MM.1S (cell line): ENCODE measurements at regions not wholly inside any gene's neighbourhood (a gene's known extent, or its start where the extent isn't known, plus 50 kb on each side); places are given as distances from the start of the nearest gene placed in this dataset.

ENCODE experiments used
- DNase-seq: peaks from one replicate; pipeline ENCODE4 v3.0.0-alpha.2; 2015
- H2AFZ ChIP-seq: fragments of 300-600 bp; sonication (generic); 2 replicates; pipeline ENCODE4 v1.6.0; 2016; ENCODE audit warnings: antibody characterized with exemption, low read length
- H3F3A ChIP-seq: fragments of 300-600 bp; sonication (generic); 2 replicates; pipeline ENCODE4 v1.6.1; 2016; ENCODE audit warnings: mild to moderate bottlenecking, antibody characterized with exemption, low read length, moderate library complexity, mixed read lengths; ENCODE audit not compliant: insufficient read depth
- H3K27ac ChIP-seq: fragments of 300-600 bp; sonication (generic); 2 replicates; pipeline ENCODE4 v1.5.1; 2016; ENCODE audit warnings: mild to moderate bottlenecking, low read length
- H3K27me3 ChIP-seq: fragments of 300-600 bp; sonication (generic); replicated peaks from 2 replicates; pipeline ENCODE4 v1.6.0; 2016; ENCODE audit warnings: low read length; ENCODE audit not compliant: insufficient read depth
- H3K36me3 ChIP-seq: fragments of 300-600 bp; sonication (generic); replicated peaks from 2 replicates; pipeline ENCODE4 v1.6.1; 2016; ENCODE audit warnings: mild to moderate bottlenecking, low read length, mixed read lengths; ENCODE audit not compliant: insufficient read depth
- H3K4me1 ChIP-seq: fragments of 300-600 bp; sonication (generic); 2 replicates; pipeline ENCODE4 v1.6.1; 2016; ENCODE audit warnings: low read length, mixed read lengths
- H3K4me2 ChIP-seq: fragments of 300-600 bp; sonication (generic); 2 replicates; pipeline ENCODE4 v1.6.0; 2016; ENCODE audit warnings: low read depth, low read length
- H3K4me3 ChIP-seq: fragments of 300-600 bp; sonication (generic); 2 replicates; pipeline ENCODE4 v1.5.1; 2016; ENCODE audit warnings: low read length, mixed read lengths
- H3K79me2 ChIP-seq: fragments of 300-600 bp; sonication (generic); 2 replicates; pipeline ENCODE4 v1.6.1; 2016; ENCODE audit warnings: mixed run types, low read length, mixed read lengths
- H3K9ac ChIP-seq: fragments of 300-600 bp; sonication (generic); 2 replicates; pipeline ENCODE4 v1.6.1; 2016; ENCODE audit warnings: low read length, mixed read lengths
- H3K9me2 ChIP-seq: fragments of 300-600 bp; sonication (generic); replicated peaks from 2 replicates; pipeline ENCODE4 v1.6.1; 2016; ENCODE audit warnings: mild to moderate bottlenecking, low read length, mixed read lengths; ENCODE audit not compliant: insufficient read depth
- H3K9me3 ChIP-seq: fragments of 300-600 bp; sonication (generic); replicated peaks from 2 replicates; pipeline ENCODE4 v1.6.1; 2016; ENCODE audit warnings: mild to moderate bottlenecking, low read length, mixed read lengths; ENCODE audit not compliant: insufficient read depth
- H4K20me1 ChIP-seq: fragments of 300-600 bp; sonication (generic); 2 replicates; pipeline ENCODE4 v1.6.1; 2016; ENCODE audit warnings: mild to moderate bottlenecking, low read length, moderate library complexity, mixed read lengths; ENCODE audit not compliant: insufficient read depth
- CTCF ChIP-seq: fragments of 300-600 bp; sonication (generic); IDR thresholded peaks from 2 replicates; pipeline ENCODE4 v1.5.1; 2016; ENCODE audit warnings: antibody characterized with exemption, low read length, mixed read lengths
- EZH2 ChIP-seq: fragments of 300-600 bp; sonication (generic); optimal IDR thresholded peaks from 2 replicates; pipeline ENCODE3; 2017; ENCODE audit warnings: low read depth, mild to moderate bottlenecking, antibody characterized with exemption, low read length, mixed read lengths
- EZH2phosphoT487 ChIP-seq: fragments of 300-600 bp; sonication (generic); IDR thresholded peaks from 2 replicates; pipeline ENCODE4 v1.6.1; 2018; ENCODE audit warnings: antibody characterized with exemption, low read length

- Histone ChIP-seq H3F3A (no peaks in the 10 kb centered on the region), H3K9me3 (no peaks in the 10 kb centered on the region), H3K79me2 (no peaks in the 10 kb centered on the region), H3K9ac (no peak overlapping the region), H3K4me1 (no peaks in the 10 kb centered on the region), H3K9me2 (no peaks in the 10 kb centered on the region), H4K20me1 (no peaks in the 10 kb centered on the region), H3K27me3 (peaks cover 2% of the 10 kb centered on the region; the same call in 1 of the 2 replicates), H2AFZ (no peak overlapping the region), H3K36me3 (no peaks in the 10 kb centered on the region), H3K4me3 (no peak overlapping the region), H3K4me2 (no peak overlapping the region), H3K27ac (no peak overlapping the region)
- no peak for DNase-seq
- TF ChIP-seq CTCF (no peak), EZH2 (no peak), EZH2phosphoT487 (no peak)
These were observed 114.1 kb upstream of the PRMT8 start for GRCh38 chr12:3376779-3377455.

GRCh38 chr12:3378655-3379054, 112.3 kb upstream of the PRMT8 start:
- Histone ChIP-seq H4K20me1 (no peaks in the 10 kb centered on the region), H2AFZ (no peak overlapping the region), H3K27me3 (peaks cover 4% of the 10 kb centered on the region; the same call in 1 of the 2 replicates), H3K9me2 (no peaks in the 10 kb centered on the region), H3K79me2 (no peaks in the 10 kb centered on the region), H3K4me1 (no peaks in the 10 kb centered on the region), H3K9ac (no peak overlapping the region), H3K27ac (no peak overlapping the region), H3K4me2 (no peak overlapping the region), H3K4me3 (no peak overlapping the region), H3K9me3 (no peaks in the 10 kb centered on the region), H3K36me3 (no peaks in the 10 kb centered on the region), H3F3A (no peaks in the 10 kb centered on the region)
- TF ChIP-seq CTCF (no peak), EZH2phosphoT487 (no peak)
- DNase-seq = no peak

- no peak overlapping the region for H3K4me3 ChIP-seq
- H4K20me1 ChIP-seq = no peaks in the 10 kb centered on the region
- no peak for TF ChIP-seq CTCF
- no peak for TF ChIP-seq EZH2
- TF ChIP-seq EZH2phosphoT487 = no peak
- H3K79me2 ChIP-seq = no peaks in the 10 kb centered on the region
- no peaks in the 10 kb centered on the region for H3K9me2 ChIP-seq
- no peaks in the 10 kb centered on the region for H3F3A ChIP-seq
- no peaks in the 10 kb centered on the region for H3K36me3 ChIP-seq
- no peaks in the 10 kb centered on the region for H3K9me3 ChIP-seq
- no peak overlapping the region for H3K27ac ChIP-seq
- H3K27me3 ChIP-seq = peaks cover 4% of the 10 kb centered on the region; the same call in 1 of the 2 replicates
- no peak for DNase-seq
- no peak overlapping the region for H3K4me2 ChIP-seq
- no peak overlapping the region for H3K9ac ChIP-seq
- no peak overlapping the region for H2AFZ ChIP-seq
- H3K4me1 ChIP-seq = no peaks in the 10 kb centered on the region
These were observed 111.9 kb upstream of the PRMT8 start for GRCh38 chr12:3379079-3379478.
